A549 (cell line): ENCODE measurements at regions not wholly inside any gene's neighbourhood (a gene's known extent, or its start where the extent isn't known, plus 50 kb on each side); places are given as distances from the start of the nearest gene placed in this dataset.

Source experiments
- CBX2 ChIP-seq: fragments of 200-600 bp; sonication (generic); IDR thresholded peaks from 2 replicates; pipeline ENCODE4 v1.6.1; 2016; ENCODE audit warnings: low read depth, mild to moderate bottlenecking, borderline replicate concordance
- CBX8 ChIP-seq: fragments of 200-600 bp; sonication (generic); IDR thresholded peaks from 2 replicates; pipeline ENCODE4 v1.6.1; 2016
- CTCF ChIP-seq: fragments of >200 bp; sonication (Bioruptor Twin); formaldehyde crosslinking; IDR thresholded peaks from 3 replicates; pipeline ENCODE4 v1.5.1; 2016
- EP300 ChIP-seq, 2 experiments: fragments of >200 bp; sonication (Bioruptor Twin); formaldehyde crosslinking; IDR thresholded peaks; 2 replicates in 1 of 2; 3 replicates in 1 of 2; pipeline ENCODE4 v1.6.1; 2016 to 2017
- ESRRA ChIP-seq: fragments of 150-350 bp; IDR thresholded peaks from 2 replicates; pipeline ENCODE4 v1.6.1; 2014; ENCODE audit warnings: mild to moderate bottlenecking, low read length, borderline replicate concordance
- KDM5A ChIP-seq: fragments of 200-600 bp; sonication (generic); IDR thresholded peaks from 2 replicates; pipeline ENCODE4 v1.6.1; 2016; ENCODE audit warnings: antibody characterized with exemption, mild to moderate bottlenecking
- POLR2A ChIP-seq: IDR thresholded peaks from 2 replicates; pipeline ENCODE4 v1.6.1; 2012; ENCODE audit warnings: mild to moderate bottlenecking, low read length
- RARB ChIP-seq: fragments of 250-450 bp; sonication (Bioruptor Pico); IDR thresholded peaks from 2 replicates; pipeline ENCODE4 v1.8.0; 2021; ENCODE audit warnings: mild to moderate bottlenecking, moderate library complexity
- ZSCAN20 ChIP-seq: fragments of 250-450 bp; sonication (Bioruptor Pico); IDR thresholded peaks from 2 replicates; pipeline ENCODE4 v1.8.0; 2022; ENCODE audit warnings: mild to moderate bottlenecking, moderate library complexity

GRCh38 chr11:111026241-111026640 is 219.3 kb upstream of the POU2AF2 start:
- TF ChIP-seq RARB (CRISPR knock-in tag): no peak
- no peak for TF ChIP-seq ZSCAN20 (CRISPR knock-in tag)
- no peak for TF ChIP-seq CTCF
- no peak for TF ChIP-seq ESRRA
- no peak for TF ChIP-seq EP300 (IDR thresholded peaks at IDR 0.05)
- TF ChIP-seq POLR2A: no peak
- no peak for TF ChIP-seq CBX8
- no peak for TF ChIP-seq CBX2
- TF ChIP-seq KDM5A: no peak
